ENCODE measurements at regions not wholly inside any gene's neighbourhood (a gene's known extent, or its start where the extent isn't known, plus 50 kb on each side); places are given as distances from the start of the nearest gene placed in this dataset.

GRCh38 chr15:31226021-31226420 lies 100.6 kb upstream of the KLF13 start:
- no peaks in the 10 kb centered on the region for H3K36me3 ChIP-seq
- H3K27me3 ChIP-seq = no peaks in the 10 kb centered on the region
- no peak for DNase-seq
- peaks cover 0 to 15% (median 3%) of the 10 kb centered on the region in 4 donors for H3K4me1 ChIP-seq
- no peaks in the 10 kb centered on the region for H3K9me3 ChIP-seq
- in situ Hi-C loops (cut with MboI; ENCODE audit: low pct_ligation_motif_present in 1 of 4, low pct_unique_long_range_greater_than_20kb in 1 of 4, low sequenced_read_pairs in 3 of 4) = no loop called here
- TF ChIP-seq CTCF (IDR thresholded peaks at IDR 0.05) = no peak
- no peak for TF ChIP-seq EP300 (IDR thresholded peaks at IDR 0.05; ENCODE audit: low read depth)
- TF ChIP-seq POLR2AphosphoS5 (IDR thresholded peaks at IDR 0.05) = no peak
- no peak for TF ChIP-seq POLR2A (IDR thresholded peaks at IDR 0.05)
- no peak overlapping the region for H3K27ac ChIP-seq
- 93 to 95% methylated on average over 4 to 9 of the region's 9 CpGs for WGBS, 2 donors (ENCODE audit: low coverage in 1 of 2)
- no peak overlapping the region for H3K4me3 ChIP-seq
- intact Hi-C loops (cut with DNase I; ENCODE audit: low total_unique reads) = no loop called here

- no peak overlapping the region for H3K27ac ChIP-seq
- H3K4me3 ChIP-seq = no peak overlapping the region
- intact Hi-C loops (cut with DNase I; ENCODE audit: low total_unique reads) (no loop called here), in situ Hi-C loops (cut with MboI; ENCODE audit: low pct_ligation_motif_present in 1 of 4, low pct_unique_long_range_greater_than_20kb in 1 of 4, low sequenced_read_pairs in 3 of 4) (no loop called here)
- DNase-seq = no peak
- H3K36me3 ChIP-seq = no peaks in the 10 kb centered on the region
- TF ChIP-seq EP300 (IDR thresholded peaks at IDR 0.05; ENCODE audit: low read depth) (no peak), POLR2AphosphoS5 (IDR thresholded peaks at IDR 0.05) (no peak), CTCF (IDR thresholded peaks at IDR 0.05) (no peak), POLR2A (IDR thresholded peaks at IDR 0.05) (no peak)
- no peaks in the 10 kb centered on the region for H3K27me3 ChIP-seq
- no peaks in the 10 kb centered on the region for H3K9me3 ChIP-seq
- 88 to 100% methylated on average over 2 of the region's 2 CpGs for WGBS, 2 donors (ENCODE audit: low coverage in 1 of 2)
- H3K4me1 ChIP-seq = peaks cover 0 to 15% (median 3%) of the 10 kb centered on the region in 4 donors
Measured at GRCh38 chr15:31227235-31227634, 99.4 kb upstream of the KLF13 start.

GRCh38 chr15:31228011-31228484 lies 98.6 kb upstream of the KLF13 start:
- Histone ChIP-seq H3K36me3 (no peaks in the 10 kb centered on the region), H3K9me3 (no peaks in the 10 kb centered on the region), H3K4me1 (peaks cover 0 to 15% (median 3%) of the 10 kb centered on the region in 4 donors), H3K4me3 (no peak overlapping the region), H3K27ac (peak overlapping the region in 1 of 4 donors; percentile 68), H3K27me3 (no peaks in the 10 kb centered on the region)
- no peak for DNase-seq
- 62 to 66% methylated on average over 3 to 7 of the region's 7 CpGs for WGBS, 2 donors (ENCODE audit: low coverage in 1 of 2)
- TF ChIP-seq POLR2A (IDR thresholded peaks at IDR 0.05) (no peak), CTCF (IDR thresholded peaks at IDR 0.05) (no peak), POLR2AphosphoS5 (IDR thresholded peaks at IDR 0.05) (no peak), EP300 (IDR thresholded peaks at IDR 0.05; ENCODE audit: low read depth) (no peak)
- intact Hi-C loops (cut with DNase I; ENCODE audit: low total_unique reads) (no loop called here), in situ Hi-C loops (cut with MboI; ENCODE audit: low pct_ligation_motif_present in 1 of 4, low pct_unique_long_range_greater_than_20kb in 1 of 4, low sequenced_read_pairs in 3 of 4) (no loop called here)

- Histone ChIP-seq H3K4me3 (peak overlapping the region in 1 of 4 donors; percentile 20), H3K9me3 (no peaks in the 10 kb centered on the region), H3K4me1 (peaks cover 0 to 12% (median 3%) of the 10 kb centered on the region in 4 donors), H3K36me3 (no peaks in the 10 kb centered on the region), H3K27ac (peak overlapping the region; percentile 32 to 68 (median 52)), H3K27me3 (no peaks in the 10 kb centered on the region)
- WGBS, 2 donors (ENCODE audit: low coverage in 1 of 2) = 67 to 89% methylated on average over 4 to 8 of the region's 8 CpGs
- TF ChIP-seq POLR2A (IDR thresholded peaks at IDR 0.05) = peak; percentile 67
- TF ChIP-seq POLR2AphosphoS5 (IDR thresholded peaks at IDR 0.05) = peak; percentile 65 to 81 (median 70)
- no peak for TF ChIP-seq CTCF (IDR thresholded peaks at IDR 0.05)
- intact Hi-C loops (cut with DNase I; ENCODE audit: low total_unique reads) = no loop called here
- peak; percentile 87 for DNase-seq
- in situ Hi-C loops (cut with MboI; ENCODE audit: low pct_ligation_motif_present in 1 of 4, low pct_unique_long_range_greater_than_20kb in 1 of 4, low sequenced_read_pairs in 3 of 4) = no loop called here
Measured at GRCh38 chr15:31228980-31229826, 97.4 kb upstream of the KLF13 start.

All from transverse colon (tissue), 4 donors.